ENCODE measurements at regions not wholly inside any gene's neighbourhood (a gene's known extent, or its start where the extent isn't known, plus 50 kb on each side); places are given as distances from the start of the nearest gene placed in this dataset.

DNA sequence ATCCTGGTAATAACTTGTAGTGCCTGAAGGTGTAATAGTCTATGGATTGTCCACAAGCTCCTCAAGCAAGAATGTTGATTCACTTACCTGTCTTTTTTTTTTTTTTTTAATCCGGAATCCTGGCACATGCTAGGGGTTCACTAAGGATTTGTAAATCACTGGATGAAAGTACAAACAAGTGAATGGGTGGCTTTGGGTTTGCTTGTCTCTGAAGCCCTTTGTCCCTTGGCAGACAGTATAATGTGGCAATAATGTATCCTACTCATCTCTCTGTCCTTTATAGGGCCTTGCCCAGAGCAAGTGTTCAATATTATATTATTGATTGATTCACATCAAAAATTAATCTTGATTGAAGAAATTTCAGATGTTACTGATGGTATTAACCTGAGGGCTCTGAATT lies 334.0 kb upstream of the CPEB2 start:
- no peaks in the 10 kb centered on the region for H3K9me3 ChIP-seq (ENCODE audit: control insufficient read depth, low read depth, low read length)
- Mint-ChIP-seq H3K36me3 (ENCODE audit: insufficient read depth in 1 of 3, low read depth in 3 of 3) (peaks cover 6 to 14% (median 7%) of the 10 kb centered on the region in 3 experiments; a peak in 6 of 7 replicates), H3K4me3 (no peak overlapping the region), H3K4me1 (peaks cover 5 to 14% of the 10 kb centered on the region in 2 experiments), H3K27ac (no peak overlapping the region), H3K9me3 (peaks cover 13 to 21% of the 10 kb centered on the region in 2 experiments), H3K27me3 (ENCODE audit: low read depth) (no peaks in the 10 kb centered on the region)
- TF ChIP-seq, protein P1, sequence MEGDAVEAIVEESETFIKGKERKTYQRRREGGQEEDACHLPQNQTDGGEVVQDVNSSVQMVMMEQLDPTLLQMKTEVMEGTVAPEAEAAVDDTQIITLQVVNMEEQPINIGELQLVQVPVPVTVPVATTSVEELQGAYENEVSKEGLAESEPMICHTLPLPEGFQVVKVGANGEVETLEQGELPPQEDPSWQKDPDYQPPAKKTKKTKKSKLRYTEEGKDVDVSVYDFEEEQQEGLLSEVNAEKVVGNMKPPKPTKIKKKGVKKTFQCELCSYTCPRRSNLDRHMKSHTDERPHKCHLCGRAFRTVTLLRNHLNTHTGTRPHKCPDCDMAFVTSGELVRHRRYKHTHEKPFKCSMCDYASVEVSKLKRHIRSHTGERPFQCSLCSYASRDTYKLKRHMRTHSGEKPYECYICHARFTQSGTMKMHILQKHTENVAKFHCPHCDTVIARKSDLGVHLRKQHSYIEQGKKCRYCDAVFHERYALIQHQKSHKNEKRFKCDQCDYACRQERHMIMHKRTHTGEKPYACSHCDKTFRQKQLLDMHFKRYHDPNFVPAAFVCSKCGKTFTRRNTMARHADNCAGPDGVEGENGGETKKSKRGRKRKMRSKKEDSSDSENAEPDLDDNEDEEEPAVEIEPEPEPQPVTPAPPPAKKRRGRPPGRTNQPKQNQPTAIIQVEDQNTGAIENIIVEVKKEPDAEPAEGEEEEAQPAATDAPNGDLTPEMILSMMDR (conservative IDR thresholded peaks at IDR 0.05) = no peak
- H3K9ac ChIP-seq (ENCODE audit: extremely low read depth, insufficient read length, low read length) = no peak overlapping the region
- H2BK12ac ChIP-seq (ENCODE audit: insufficient read length, low read depth, low read length) = no peak overlapping the region
- H4K8ac ChIP-seq (replicated peaks; ENCODE audit: insufficient read length, low read depth, low read length) = no peak overlapping the region
- H2BK5ac ChIP-seq (ENCODE audit: insufficient read length, low read length) = no peak overlapping the region
- H3K56ac ChIP-seq (ENCODE audit: insufficient read length, low read depth, low read length) = no peak overlapping the region
- H3K27ac ChIP-seq (ENCODE audit: insufficient read length, low read depth, low read length) = no peak overlapping the region
- no peak overlapping the region for H2BK15ac ChIP-seq (ENCODE audit: low read depth, low read length)
- DNase-seq = no peak
- H3K79me2 ChIP-seq (ENCODE audit: insufficient read depth, low read length) = no peaks in the 10 kb centered on the region
- no peak overlapping the region for H3T11ph ChIP-seq (ENCODE audit: low read length)
- no CpG with 5 or more reads among the region's 1 CpG for WGBS (ENCODE audit: extremely low coverage, insufficient read length, low lambda C conversion rate)
- no peak overlapping the region for H3K14ac ChIP-seq (ENCODE audit: insufficient read depth, low read length)
- H3K23me2 ChIP-seq (ENCODE audit: insufficient read length, low read depth, low read length, poor library complexity, severe bottlenecking) = no peaks in the 10 kb centered on the region
- no peaks in the 10 kb centered on the region for H4K20me1 ChIP-seq (ENCODE audit: control insufficient read depth, insufficient read depth, insufficient read length)
- H4K5ac ChIP-seq (ENCODE audit: insufficient read length, low read depth, low read length) = no peak overlapping the region
- H2AFZ ChIP-seq (ENCODE audit: low read length) = no peak overlapping the region
- H2BK20ac ChIP-seq (ENCODE audit: low read depth, low read length, poor library complexity, severe bottlenecking) = no peak overlapping the region
- no peak overlapping the region for H3K23ac ChIP-seq (ENCODE audit: insufficient read length, low read depth, low read length)
- no peaks in the 10 kb centered on the region for H3K79me1 ChIP-seq (ENCODE audit: insufficient read depth, low read depth, low read length, poor library complexity, severe bottlenecking)
- H3K4me2 ChIP-seq (ENCODE audit: insufficient read depth, insufficient read length, low read length) = no peak overlapping the region
- H4K91ac ChIP-seq (ENCODE audit: insufficient read length, low read depth, low read length) = no peak overlapping the region
- H3K18ac ChIP-seq (ENCODE audit: insufficient read length, low read depth, low read length) = no peak overlapping the region
- no peaks in the 10 kb centered on the region for H3K27me3 ChIP-seq (ENCODE audit: insufficient read depth, low read length)
- H2BK120ac ChIP-seq (ENCODE audit: low read depth, low read length, poor library complexity, severe bottlenecking) = no peak overlapping the region
- no peaks in the 10 kb centered on the region for H3K4me1 ChIP-seq (ENCODE audit: insufficient read depth, low read length)
- H3K4ac ChIP-seq (ENCODE audit: low read depth, low read length) = no peak overlapping the region
- no peak overlapping the region for H2AK5ac ChIP-seq (ENCODE audit: insufficient read length, low read length)

All from H9 (cell line).